ENCODE measurements at regions not wholly inside any gene's neighbourhood (a gene's known extent, or its start where the extent isn't known, plus 50 kb on each side); places are given as distances from the start of the nearest gene placed in this dataset.

DNA sequence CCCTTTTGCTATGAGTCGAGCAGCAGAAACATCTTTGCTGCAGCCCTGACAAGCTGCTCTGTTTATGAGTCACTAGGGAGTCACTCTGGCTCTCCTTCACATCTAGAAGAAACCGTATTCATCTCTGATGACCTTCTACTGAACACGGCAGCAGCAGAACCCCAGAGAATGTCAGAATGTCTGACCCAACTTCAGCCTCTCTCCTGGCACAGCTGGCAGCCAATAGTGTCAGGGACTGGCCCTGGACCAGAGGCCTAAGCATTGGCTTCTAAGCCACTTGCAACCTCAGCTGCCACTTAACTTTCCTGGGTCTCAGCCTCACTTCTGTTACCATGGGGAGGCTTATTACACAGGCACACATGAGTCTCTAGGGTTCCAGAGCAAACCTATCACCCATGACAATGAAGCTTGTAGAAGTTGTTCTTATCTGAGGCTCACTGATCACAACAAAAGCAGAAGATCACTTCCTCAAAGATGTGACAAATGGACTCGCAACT is 184.1 kb upstream of the TLE3 start:
- TF ChIP-seq ZNF274 (IDR thresholded peaks at IDR 0.05; ENCODE audit: low read depth, low read length) = no peak
- no peak for TF ChIP-seq YY1 (IDR thresholded peaks at IDR 0.05; ENCODE audit: insufficient read depth, insufficient read length)
- no peak for TF ChIP-seq SUZ12 (IDR thresholded peaks at IDR 0.05; ENCODE audit: extremely low read depth, insufficient read depth, insufficient read length)

Data from NT2/D1 (cell line).